ENCODE measurements at regions not wholly inside any gene's neighbourhood (a gene's known extent, or its start where the extent isn't known, plus 50 kb on each side); places are given as distances from the start of the nearest gene placed in this dataset.

- TF ChIP-seq REST (IDR thresholded peaks at IDR 0.05; ENCODE audit: low read depth) (no peak), TAF1 (IDR thresholded peaks at IDR 0.05; ENCODE audit: low read depth) (no peak)
These were observed 227.0 kb upstream of the SH3BP4 start for GRCh38 chr2:234724850-234725249.
